Fibroblast of gingiva (primary cell): ENCODE measurements at regions not wholly inside any gene's neighbourhood (a gene's known extent, or its start where the extent isn't known, plus 50 kb on each side); places are given as distances from the start of the nearest gene placed in this dataset.
"Not testable (repeated sequence)": the region's sequence is repeated elsewhere in the genome, so short reads cannot be mapped to it uniquely, and the experiment has no call there.

ENCODE experiments used
- DNase-seq: peaks from one replicate; pipeline ENCODE4 v3.0.0-alpha.2; 2011; ENCODE audit warnings: low read depth

DNA sequence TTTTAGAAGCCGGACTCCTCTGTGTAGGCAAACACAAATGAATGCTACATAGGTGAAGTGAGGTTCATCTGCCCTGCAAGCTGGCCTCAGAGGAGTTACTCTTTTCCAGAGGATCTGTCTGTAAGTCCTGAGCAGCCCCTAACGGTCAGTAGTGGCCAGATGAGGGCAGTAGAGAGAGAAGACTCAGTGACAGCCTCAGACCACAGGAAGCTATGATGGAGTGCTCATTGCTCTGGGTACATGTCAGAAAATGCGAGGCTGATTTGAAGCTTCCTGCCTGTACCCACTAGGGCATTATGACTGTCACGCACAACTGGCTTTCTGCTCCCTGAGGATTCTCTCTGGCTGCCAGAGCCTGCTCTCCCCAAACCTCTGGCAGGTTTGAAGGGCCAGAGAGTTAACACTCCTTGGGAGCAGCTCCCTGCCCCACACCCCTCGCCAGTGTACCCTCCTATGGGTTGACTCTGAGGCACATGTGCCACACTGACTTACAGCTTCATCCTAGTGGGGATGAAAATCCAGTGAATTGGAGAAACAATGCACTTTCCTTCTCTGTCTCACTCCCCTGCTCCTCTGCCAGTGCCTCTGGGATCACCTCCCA, 141.5 kb downstream of the GABRG2 start:
- no peak for DNase-seq

DNA sequence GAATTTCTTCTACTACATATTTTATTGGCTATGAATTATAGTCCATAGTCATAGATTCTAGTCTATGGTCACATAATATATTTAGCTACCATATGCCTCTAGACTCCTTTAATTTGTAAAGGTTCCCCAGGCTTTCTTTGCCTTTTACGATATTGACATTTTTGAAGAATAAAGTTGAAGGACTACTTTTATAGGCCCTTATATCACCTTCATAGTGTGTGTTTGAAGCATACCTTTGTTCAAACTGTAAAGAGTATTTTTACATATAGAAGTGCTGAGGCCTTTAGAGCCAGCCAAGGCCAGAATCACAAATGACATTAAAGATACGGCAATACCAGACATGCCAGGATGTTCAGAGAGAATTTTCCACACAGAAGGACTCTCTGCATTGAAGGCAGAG, 147.0 kb downstream of the GABRG2 start:
- DNase-seq: no peak

DNA sequence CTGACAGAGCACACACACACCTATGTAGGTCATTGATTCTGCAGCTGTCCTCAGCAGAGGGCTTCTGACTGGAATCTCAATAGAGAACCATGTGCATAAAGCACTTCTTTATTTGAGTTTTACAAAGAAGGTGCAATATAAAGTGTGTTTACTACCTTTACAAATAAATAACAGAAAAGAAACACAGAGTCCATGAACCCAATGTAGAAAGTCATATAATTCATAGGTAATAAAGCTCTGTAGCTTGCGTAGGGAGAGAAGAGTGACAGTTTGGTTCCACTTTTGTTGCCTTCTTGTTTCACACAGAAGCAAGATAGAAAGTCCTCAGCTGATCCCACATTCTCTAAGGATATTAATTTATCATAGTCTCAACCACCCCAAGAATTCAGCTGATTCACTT, 149.5 kb downstream of the GABRG2 start:
- DNase-seq: no peak

DNA sequence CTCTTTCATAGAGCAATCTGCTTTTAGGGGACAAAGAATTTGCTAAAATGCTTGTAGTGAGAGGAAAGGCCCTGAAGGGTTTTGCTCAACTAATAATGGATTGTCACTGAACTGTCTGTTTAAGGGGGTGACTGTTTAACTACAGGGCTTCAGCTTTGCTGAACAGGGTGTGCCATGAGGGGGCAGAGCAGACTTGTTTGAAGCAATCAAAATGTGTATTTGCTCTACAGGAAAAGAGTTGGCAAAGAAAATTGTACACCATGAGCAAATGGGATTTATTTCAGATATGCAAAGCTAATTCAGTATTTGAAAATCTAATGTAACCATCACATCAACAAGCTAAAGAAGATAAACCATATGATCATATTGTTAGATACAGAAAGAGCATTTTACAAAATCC, 154.3 kb downstream of the GABRG2 start:
- DNase-seq: no peak

DNA sequence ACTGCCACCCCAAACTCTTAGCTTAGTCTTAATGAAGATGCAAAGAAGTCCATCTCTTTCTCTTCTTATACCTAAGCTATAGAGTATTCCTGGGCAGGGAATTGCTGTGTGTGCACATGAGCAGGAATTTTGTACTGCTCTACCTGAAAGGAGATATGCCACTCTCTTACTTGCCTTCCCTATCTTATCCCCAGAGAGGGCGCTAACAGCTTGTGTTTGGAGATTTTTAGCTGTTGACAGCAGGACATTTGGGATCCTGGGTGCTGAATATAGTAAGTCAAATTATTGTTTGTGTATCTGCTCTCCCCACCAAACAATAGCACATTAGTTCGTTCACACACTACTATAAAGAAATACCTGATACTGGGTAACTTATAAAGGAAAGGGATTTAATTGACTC, 159.5 kb downstream of the GABRG2 start:
- no peak for DNase-seq

DNA sequence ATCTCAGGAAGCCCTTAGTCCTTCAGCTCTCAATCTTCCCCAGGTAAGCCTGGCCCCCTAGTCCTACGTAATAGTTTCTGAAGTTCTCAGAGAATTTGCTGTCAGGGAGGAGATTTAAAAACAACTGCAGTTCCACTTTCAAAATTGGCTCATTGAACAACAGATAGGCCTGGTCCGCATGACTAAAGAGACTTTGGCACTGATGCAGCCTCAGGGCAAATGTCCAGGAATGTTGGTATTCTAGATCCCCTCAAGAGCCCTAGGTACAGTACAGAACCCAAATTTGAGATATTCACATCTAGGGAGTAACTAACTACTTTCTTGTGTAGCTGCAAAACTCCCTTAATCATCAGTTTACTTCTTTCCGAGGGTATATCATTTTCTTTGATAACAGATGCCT, 162.8 kb downstream of the GABRG2 start:
- no peak for DNase-seq

DNA sequence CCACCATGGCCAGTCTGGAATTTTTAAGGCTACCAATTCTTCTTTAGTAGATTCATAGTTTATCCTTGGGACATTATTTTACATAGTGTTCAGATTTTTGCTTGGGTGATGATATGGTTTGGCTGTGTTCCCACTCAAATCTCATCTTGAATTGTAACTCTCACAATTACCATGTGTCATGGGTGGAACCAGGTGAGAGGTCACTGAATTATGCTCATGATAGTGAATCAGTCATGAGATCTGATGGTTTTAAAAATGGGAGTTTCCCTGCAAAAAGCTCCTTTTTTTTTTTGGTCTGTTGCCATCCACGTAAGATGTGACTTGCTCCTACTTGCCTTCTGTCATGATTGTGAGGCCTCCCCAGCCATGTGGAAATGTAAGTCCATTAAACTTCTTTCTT, 163.9 kb downstream of the GABRG2 start:
- DNase-seq: no peak

DNA sequence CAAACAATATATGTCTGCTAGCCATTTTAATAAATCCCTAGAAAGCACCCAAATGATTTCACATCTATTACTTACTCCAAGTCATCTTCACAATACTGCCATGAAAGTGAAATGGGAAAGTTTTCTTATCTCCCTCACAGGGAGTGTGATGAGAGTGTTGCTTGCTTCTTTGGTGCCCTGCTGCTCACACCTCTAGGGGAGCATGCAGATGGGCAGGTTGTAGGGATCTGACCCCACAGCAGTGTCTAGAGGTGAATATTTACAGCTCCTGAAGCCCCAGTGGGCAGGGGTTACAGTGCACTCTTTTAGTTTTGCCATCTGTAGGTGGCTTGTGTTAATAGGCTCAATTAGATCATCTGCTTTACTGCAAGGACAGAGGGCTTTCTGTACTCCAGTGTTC, 173.2 kb downstream of the GABRG2 start:
- DNase-seq: no peak

DNA sequence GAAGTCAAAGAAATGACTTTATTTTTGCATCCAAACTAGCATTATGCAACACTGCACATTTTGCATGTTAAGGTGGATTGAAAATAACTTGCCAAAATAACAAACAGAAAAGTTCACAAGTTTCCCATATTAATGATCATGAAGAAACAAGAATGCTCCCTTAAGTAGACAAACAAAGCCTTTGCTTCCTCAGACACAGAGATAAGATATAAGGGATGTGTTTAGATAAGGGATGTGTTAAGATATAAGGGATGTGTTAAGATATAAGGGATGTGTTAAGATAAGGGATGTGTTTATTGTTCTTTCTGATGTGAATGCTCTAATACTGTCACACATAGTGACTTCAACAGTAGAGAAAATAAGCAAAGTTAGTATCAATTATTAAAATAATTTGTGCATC, 174.8 kb downstream of the GABRG2 start:
- no peak for DNase-seq

DNA sequence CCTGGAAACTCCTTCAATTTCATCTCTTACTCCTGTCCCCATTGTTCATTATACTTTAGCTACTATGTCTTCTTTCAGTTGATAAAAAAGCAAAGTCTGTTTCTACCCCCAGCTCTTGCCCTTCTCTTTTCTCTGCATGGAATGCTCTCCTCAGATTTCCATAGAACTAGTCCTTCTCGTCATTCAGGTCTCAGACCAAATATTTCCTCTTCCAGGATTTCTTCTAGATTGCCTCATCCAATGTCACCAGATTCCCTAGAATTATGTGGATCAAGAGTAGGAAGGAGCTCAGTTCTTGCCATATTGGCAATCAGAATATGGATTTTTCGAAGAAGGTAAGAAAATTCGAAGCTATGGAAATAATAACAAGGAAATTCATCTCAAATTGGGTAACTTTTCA, 176.1 kb downstream of the GABRG2 start:
- no peak for DNase-seq

DNA sequence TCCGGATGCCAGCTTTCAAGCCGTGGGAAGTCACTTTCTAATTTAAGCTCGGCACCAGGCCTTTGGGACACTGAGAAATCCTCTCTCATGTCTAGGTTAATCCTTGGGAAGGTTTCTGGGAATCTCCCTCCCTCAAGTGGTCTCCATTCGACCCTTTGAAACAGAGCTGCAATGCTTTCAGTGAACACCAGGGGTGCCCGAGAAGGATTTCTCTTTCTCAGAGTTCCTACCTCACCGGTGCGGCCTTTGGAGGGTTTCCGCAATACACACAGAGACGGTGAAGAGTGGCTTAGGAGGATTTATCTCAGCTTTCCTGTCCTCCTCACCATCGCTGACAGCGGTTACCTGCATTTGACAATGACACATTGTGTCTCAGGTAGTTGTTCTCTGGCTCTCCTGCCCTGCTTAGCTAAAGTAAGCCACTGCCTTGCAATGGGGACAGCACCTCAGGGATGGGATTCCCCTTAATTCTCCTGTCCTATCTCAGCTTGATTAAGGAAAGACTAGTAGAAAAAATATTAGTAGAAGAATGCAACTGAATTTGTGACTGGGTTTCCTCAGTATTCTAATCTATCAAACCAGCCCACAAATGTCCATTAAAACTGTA, 180.6 kb downstream of the GABRG2 start:
- no peak for DNase-seq

DNA sequence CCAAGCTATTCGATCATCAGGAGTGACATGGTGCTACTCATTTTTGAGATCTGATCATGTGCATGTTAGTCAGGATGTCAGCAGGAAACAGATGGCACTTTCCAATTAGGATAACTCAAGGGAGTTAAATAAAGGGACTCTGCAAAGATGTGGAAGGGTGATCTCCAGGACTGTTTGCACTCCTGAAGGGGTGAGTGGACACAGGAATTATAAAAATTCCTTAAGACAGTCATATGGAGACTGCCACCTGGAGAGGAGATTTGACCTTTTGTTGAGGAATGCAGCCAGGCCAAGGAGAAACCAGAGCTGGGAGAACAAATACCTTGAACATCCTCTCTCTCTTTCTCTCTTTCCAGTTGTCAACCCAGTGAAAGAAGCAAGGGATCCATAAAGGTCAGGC, 189.1 kb downstream of the GABRG2 start:
- no peak for DNase-seq

DNA sequence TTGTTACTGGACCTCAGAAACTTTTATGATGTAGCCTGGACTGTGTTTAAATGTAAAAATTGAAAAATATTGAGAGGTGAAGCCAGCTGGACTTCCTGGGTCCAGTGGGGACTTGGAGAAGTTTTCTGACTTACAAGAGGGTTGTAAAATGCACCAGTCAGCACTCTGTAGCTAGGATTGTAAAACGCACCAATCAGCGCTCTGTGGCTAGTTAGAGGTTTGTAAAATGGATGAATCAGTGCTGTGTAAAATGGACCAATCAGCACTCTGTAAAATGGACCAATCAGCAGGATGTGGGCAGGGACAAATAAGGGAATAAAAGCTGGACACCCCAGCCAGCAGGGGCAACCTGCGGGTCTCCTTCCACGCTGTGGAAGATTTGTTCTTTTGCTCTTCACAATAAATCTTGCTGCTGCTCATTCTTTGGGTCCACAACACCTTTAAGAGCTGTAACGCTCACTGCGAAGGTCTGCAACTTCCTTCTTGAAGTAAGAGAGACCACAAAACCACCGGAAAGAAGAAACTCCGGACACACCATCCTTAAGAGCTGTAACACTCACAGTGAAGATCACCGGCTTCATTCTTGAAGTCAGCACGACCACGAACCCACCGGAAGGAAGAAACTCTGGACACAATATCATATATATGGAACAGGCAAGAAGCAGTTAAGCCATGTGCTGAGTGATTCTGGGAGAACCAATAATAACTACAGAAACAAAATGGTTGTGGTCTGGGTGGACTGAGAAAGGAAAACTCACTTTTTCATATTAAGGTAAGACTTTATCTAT, 201.3 kb downstream of the GABRG2 start:
- DNase-seq: no peak

DNA sequence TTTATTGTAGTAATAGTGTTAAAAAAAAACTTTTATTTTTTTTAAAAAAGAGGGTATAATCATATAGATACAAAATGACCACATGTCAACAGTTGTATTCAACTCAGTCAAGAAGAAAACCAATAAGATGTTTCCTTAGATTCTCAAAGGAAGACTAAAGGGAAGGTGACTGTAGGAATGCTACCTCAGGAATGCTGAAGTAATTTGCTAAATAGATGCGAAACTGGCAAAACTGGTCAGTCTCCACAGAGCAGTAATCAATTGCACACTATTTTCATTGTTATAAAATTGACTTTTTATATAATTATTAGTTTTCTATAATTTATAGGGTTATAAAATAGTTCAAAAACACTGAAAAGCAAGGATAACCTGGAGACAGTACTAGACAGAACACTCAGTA, 204.8 kb downstream of the GABRG2 start:
- no peak for DNase-seq

DNA sequence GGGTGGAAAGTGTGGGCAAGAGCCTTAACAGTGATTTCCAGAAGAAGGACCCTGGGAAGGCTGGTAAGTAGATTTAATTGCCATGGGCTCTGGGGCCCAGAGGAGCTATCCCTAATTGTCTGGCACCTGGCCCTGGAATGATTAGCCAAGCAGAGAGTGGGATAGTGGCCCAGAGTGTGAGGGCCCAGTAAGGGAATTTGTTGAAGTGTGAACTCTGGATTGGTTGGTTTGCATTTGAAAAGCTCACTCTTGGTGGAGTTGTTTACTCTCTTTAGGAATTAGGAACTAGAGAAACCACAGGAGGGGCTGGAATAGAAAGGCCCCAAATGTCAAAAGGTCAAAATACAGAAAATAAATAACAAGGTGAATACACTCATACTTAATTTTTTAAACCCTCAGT, 207.1 kb downstream of the GABRG2 start:
- no peak for DNase-seq

DNA sequence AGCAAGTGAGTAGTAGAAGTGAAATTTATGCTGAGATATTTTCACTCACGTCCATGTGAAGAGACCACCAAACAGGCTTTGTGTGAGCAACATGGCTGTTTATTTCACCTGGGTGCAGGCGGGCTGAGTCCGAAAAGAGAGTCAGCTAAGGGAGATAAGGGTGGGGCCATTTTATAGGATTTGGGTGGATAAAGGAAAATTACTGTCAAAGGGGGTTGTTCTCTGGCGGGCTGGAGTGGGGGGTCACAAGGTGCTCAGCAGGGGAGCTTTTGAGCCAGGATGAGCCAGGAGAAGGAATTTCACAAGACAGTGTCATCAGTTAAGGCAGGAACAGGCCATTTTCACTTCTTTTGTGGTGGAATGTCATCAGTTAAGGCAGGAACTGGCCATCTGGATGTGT, 207.8 kb downstream of the GABRG2 start:
- DNase-seq: not testable (repeated sequence)

DNA sequence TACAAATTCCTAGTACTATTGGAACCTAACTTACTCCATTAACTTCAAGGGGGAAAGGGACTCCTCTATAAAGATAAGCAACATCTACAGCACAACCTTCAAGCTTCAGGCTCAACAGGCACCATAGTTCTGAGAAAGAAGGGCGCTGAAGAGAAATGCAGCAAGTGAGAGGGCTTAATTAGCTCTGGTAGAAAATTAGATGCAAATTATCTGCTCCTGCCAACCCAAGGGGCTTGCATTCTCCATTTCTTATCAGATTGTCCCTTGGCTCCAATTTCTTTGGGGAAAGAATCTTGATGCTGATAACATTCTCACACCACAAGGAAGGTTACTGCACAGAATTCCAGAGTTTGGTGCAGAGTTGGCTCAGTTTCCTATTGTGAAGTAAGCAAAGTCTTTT, 214.6 kb downstream of the GABRG2 start:
- no peak for DNase-seq

DNA sequence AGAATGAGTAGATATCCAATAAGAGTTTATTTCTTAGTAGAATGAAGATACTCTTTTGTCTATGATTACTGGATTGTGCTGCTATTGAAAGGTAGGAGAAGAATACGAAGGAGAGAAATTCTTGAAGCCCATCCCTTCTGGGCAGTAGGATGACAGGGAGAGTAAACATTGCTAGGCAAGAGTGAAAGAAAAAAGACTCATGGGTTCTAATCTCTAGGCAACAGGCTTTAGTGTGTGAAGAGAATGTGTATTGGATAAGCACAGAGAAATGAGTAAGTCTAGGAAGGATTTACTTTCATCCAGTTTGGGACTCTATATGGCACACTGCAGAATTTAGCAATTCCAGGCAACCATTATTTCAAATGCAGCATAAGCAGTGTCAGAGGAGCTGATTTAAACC, 216.0 kb downstream of the GABRG2 start:
- DNase-seq: no peak

DNA sequence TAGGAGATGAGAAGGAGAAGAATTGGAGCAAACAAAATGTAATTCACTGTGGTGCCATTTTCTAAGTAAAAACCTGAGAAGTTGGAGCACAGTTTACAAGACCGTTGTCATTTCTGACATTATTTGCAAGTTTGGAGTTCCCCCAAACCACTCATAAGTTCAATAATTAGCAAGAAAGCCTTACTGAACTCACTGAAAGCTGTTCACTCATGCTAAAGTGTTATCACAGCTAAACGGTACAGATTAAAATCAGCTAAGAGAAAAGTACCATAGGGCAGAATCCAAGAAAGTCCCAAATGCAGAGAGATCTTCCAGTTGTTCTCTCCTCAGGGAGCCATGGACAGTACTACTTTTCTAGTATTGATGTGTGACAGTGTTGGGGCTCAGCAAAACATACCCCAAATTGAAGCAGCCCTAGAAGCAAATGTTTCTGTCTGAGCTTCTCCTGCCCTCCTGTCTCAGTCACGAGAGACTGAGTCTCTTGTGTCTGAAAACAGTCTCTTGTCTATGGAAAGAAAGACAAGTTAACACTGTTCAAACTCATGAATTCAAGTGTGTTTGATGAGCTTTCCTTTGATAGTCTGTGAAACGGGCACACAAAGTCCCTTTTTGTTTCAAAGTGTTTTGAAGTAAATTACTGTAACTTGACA, 221.2 kb downstream of the GABRG2 start:
- no peak for DNase-seq

DNA sequence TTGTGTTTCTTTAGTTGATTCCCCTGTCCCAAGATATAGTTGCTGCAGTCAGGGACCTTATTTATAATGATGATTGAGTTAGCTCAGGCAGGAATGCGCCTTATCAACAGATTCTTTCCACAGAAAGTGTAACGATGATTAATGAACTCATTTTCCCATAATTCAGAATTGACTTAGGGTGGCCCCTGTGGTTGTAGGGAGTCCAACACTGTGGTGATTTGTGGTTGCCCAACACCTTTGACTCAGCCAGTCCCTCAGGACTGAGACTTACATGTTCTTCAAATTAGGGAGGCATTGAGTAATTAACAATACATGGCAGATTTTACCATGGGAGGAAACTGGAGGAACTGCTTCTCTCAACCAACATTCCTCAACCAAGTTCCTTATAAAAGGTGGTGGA, 221.9 kb downstream of the GABRG2 start:
- DNase-seq: no peak

DNA sequence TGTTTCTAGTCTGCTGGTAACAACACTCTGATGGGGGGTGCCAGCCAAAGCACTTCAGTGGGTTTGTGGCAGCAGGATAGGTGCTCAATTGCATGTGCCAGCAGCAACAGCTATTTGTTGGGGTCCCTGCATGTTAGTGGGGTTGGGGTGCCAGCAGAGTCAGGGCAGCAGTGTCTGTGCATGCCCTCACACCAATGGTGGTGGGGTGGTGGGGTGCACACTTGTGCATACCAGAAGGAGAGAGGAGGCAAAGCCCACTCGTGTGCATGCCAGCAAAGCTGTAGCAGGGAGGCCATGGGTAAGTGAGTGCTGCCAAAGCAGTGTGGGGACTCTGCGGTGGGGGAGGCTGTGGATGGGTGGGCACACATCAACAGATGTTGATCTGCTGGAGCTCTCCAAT, 232.2 kb downstream of the GABRG2 start:
- DNase-seq: no peak

DNA sequence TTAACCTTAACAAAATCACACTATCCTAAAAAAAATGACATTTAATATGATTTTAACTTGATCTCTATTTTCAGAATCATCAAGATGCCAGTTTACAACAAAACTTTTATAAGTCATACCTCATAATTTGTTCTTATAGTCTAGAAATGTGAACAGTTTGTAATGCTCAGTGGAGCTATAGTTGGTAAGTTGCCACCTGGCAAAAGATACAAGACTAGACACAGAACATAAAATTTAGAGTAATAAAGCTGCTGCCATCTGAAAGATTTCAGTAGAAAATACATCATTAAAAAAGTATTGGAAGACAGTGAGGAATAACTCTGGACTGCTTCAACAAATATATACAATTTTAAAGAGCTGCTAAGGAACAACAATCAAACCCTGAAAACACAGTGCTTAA, 233.8 kb downstream of the GABRG2 start:
- no peak for DNase-seq

DNA sequence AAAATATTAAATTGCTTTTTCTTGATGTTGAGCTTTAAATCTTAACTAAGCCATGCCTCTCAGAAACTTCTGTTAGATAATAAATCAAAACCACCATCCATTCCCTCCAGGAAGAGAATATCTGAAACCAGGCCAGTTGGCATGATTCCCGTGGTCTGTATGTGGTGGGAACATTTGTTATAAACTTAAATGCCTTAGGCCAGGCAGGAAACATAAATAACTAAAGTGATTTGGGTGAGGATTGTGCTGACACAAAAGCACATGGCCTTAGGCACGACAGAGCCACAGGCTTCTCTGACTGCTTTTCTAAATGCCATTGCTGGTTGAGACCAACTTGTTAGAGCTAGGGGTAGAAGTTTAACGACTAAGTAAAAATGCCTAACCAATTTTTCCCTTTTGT, 255.9 kb downstream of the GABRG2 start:
- DNase-seq: no peak
